A673 (cell line): ENCODE measurements at regions not wholly inside any gene's neighbourhood (a gene's known extent, or its start where the extent isn't known, plus 50 kb on each side); places are given as distances from the start of the nearest gene placed in this dataset.
A peak's percentile ranks its signal among the peaks of the same experiment; 100 is the strongest.

Experiments
- BruUV-seq: library from RNA; stranded (reverse); fragments of 400-500 nt; replicated peaks from 2 replicates; lab custom pipeline; 2021; lab: Mats Ljungman, UMichigan
- CTCF ChIA-PET: fragments of 300-600 bp; sonication (Branson Sonifier 250); formaldehyde crosslinking; loops from one replicate; lab custom pipeline; 2022; ENCODE audit warnings: antibody characterized with exemption; lab: Charles Lee
- POLR2A ChIA-PET: fragments of 300-600 bp; sonication (Branson Sonifier 250); formaldehyde crosslinking; loops from one replicate; lab custom pipeline; 2022; ENCODE audit warnings: antibody characterized with exemption; ENCODE audit not compliant: low non-redundant PET; lab: Charles Lee
- DNase-seq: peaks from one replicate; pipeline ENCODE4 v3.0.0-alpha.2; 2015; ENCODE audit warnings: low spot score
- H3K27ac ChIP-seq: fragments of 200-600 bp; sonication (generic); 2 replicates; pipeline ENCODE4 v1.5.1; 2016; ENCODE audit warnings: mixed run types, low read depth, mild to moderate bottlenecking, mixed read lengths, antibody characterized with exemption, low read length; ENCODE audit not compliant: poor library complexity, severe bottlenecking
- H3K27me3 ChIP-seq: fragments of 200-600 bp; sonication (generic); replicated peaks from 2 replicates; pipeline ENCODE4 v1.6.1; 2017; ENCODE audit warnings: mixed run types, low read depth, mild to moderate bottlenecking, mixed read lengths, antibody characterized with exemption, low read length; ENCODE audit not compliant: insufficient read depth, poor library complexity
- H3K36me3 ChIP-seq: fragments of 200-600 bp; sonication (generic); 2 replicates; pipeline ENCODE4 v1.6.1; 2016; ENCODE audit warnings: mixed run types, mild to moderate bottlenecking, mixed read lengths, antibody characterized with exemption, low read length; ENCODE audit not compliant: insufficient read depth, poor library complexity, severe bottlenecking
- H3K4me1 ChIP-seq: fragments of 200-600 bp; sonication (generic); 2 replicates; pipeline ENCODE4 v1.6.1; 2017; ENCODE audit warnings: mixed run types, mild to moderate bottlenecking, mixed read lengths, antibody characterized with exemption, low read length; ENCODE audit not compliant: insufficient read depth, poor library complexity, severe bottlenecking
- H3K4me3 ChIP-seq: fragments of 200-600 bp; sonication (generic); 2 replicates; pipeline ENCODE4 v1.5.1; 2016; ENCODE audit warnings: low read depth, mixed run types, mild to moderate bottlenecking, mixed read lengths, low read length; ENCODE audit not compliant: poor library complexity, severe bottlenecking
- H3K9me3 ChIP-seq: fragments of 200-600 bp; sonication (generic); 2 replicates; pipeline ENCODE4 v1.6.1; 2016; ENCODE audit warnings: mixed run types, low read depth, mild to moderate bottlenecking, mixed read lengths, antibody characterized with exemption, low read length; ENCODE audit not compliant: poor library complexity, severe bottlenecking
- CTCF ChIP-seq: fragments of 300-800, 200-600 bp; sonication (generic); conservative IDR thresholded peaks from 2 replicates; pipeline ENCODE4 v1.5.1; 2017; ENCODE audit warnings: low read depth, mild to moderate bottlenecking, antibody characterized with exemption, low read length, moderate library complexity, mixed read lengths
- EZH2 ChIP-seq: fragments of 200-600 bp; sonication (generic); IDR thresholded peaks from 2 replicates; pipeline ENCODE4 v1.6.1; 2017; ENCODE audit warnings: borderline replicate concordance, low read depth, mild to moderate bottlenecking, mixed read lengths, antibody characterized with exemption, low read length; ENCODE audit not compliant: poor library complexity, severe bottlenecking
- intact Hi-C: fragments of 100-400 bp; cut with micrococcal nuclease; formaldehyde crosslinking; loops from one replicate; pipeline ENCODE4 v1.10.0; 2022; ENCODE audit not compliant: unreplicated experiment

- Histone ChIP-seq H3K27me3 (no peaks in the 10 kb centered on the region), H3K27ac (no peak overlapping the region), H3K4me3 (no peak overlapping the region), H3K9me3 (no peaks in the 10 kb centered on the region), H3K36me3 (no peaks in the 10 kb centered on the region), H3K4me1 (peaks cover 15% of the 10 kb centered on the region)
- BruUV-seq, result no TSS peak
- TF ChIP-seq EZH2 (no peak), CTCF (no peak)
- POLR2A ChIA-PET, result no interaction called here
- intact Hi-C loops, result no loop called here
- DNase-seq, result no peak
- CTCF ChIA-PET, result no interaction called here
These were observed 499.6 kb downstream of the RFPL4B start for GRCh38 chr6:112846681-112847080.

GRCh38 chr6:112851146-112851545 lies 504.0 kb downstream of the RFPL4B start:
- TF ChIP-seq EZH2 (no peak), CTCF (no peak)
- no TSS peak for BruUV-seq
- intact Hi-C loops, result no loop called here
- H3K27me3 ChIP-seq, result no peaks in the 10 kb centered on the region
- no peak overlapping the region for H3K4me3 ChIP-seq
- H3K9me3 ChIP-seq, result no peaks in the 10 kb centered on the region
- CTCF ChIA-PET, result no interaction called here
- no peaks in the 10 kb centered on the region for H3K36me3 ChIP-seq
- H3K4me1 ChIP-seq, result peaks cover 18% of the 10 kb centered on the region
- peak; percentile 67 for DNase-seq
- H3K27ac ChIP-seq, result no peak overlapping the region
- POLR2A ChIA-PET, result no interaction called here

- Histone ChIP-seq H3K4me3 (no peak overlapping the region), H3K9me3 (no peaks in the 10 kb centered on the region), H3K36me3 (no peaks in the 10 kb centered on the region), H3K4me1 (peaks cover 18% of the 10 kb centered on the region), H3K27me3 (no peaks in the 10 kb centered on the region), H3K27ac (no peak overlapping the region)
- BruUV-seq, result no TSS peak
- no peak for TF ChIP-seq EZH2
- no peak for TF ChIP-seq CTCF
- ChIA-PET POLR2A (no interaction called here), CTCF (no interaction called here)
- intact Hi-C loops, result no loop called here
- no peak for DNase-seq
These were observed 506.0 kb downstream of the RFPL4B start for GRCh38 chr6:112853162-112853561.
